Endothelial cell of umbilical vein (primary cell): ENCODE measurements at regions not wholly inside any gene's neighbourhood (a gene's known extent, or its start where the extent isn't known, plus 50 kb on each side); places are given as distances from the start of the nearest gene placed in this dataset.

Source experiments
- BruUV-seq: library from RNA; stranded (reverse); fragments of 400-500 nt; replicated peaks from 2 replicates; lab custom pipeline; 2021; lab: Mats Ljungman, UMichigan
- CTCF ChIA-PET: fragments of 300-600, 350-600 bp; sonication (Branson Sonifier 250); formaldehyde crosslinking; loops from one replicate; lab custom pipeline; 2021; ENCODE audit warnings: antibody characterized with exemption, inconsistent platforms; lab: Charles Lee
- POLR2A ChIA-PET: fragments of 300-600, 350-600 bp; sonication (Branson Sonifier 250); formaldehyde crosslinking; loops from one replicate; lab custom pipeline; 2021; ENCODE audit warnings: antibody characterized with exemption, inconsistent platforms; lab: Charles Lee
- DNase-seq: peaks from one replicate; pipeline ENCODE4 v3.0.0-alpha.2; 2011; ENCODE audit warnings: low read depth, low spot score
- FAIRE-seq: peaks from 2 replicates; lab custom pipeline; 2011; peaks lifted over from hg19 to GRCh38; lab: Jason Lieb, UNC
- H2AFZ ChIP-seq: 2 replicates; pipeline ENCODE4 v1.6.0; 2012; ENCODE audit warnings: low read depth, low read length, control low read depth, inconsistent platforms
- H3K27ac ChIP-seq: 2 replicates; pipeline ENCODE4 v1.5.1; 2011; ENCODE audit warnings: low read depth, mild to moderate bottlenecking, control low read depth, low read length, moderate library complexity; ENCODE audit not compliant: insufficient read depth
- H3K27me3 ChIP-seq, 2 experiments: 2 replicates each; pipeline versions ENCODE4 v1.6.0 to v1.6.1; 2011; ENCODE audit warnings: low read length in 2 of 2, mixed read lengths in 1 of 2; ENCODE audit not compliant: control insufficient read depth in 2 of 2, insufficient read depth in 2 of 2
- H3K36me3 ChIP-seq, 2 experiments: 2 replicates in 1 of 2; 3 replicates in 1 of 2; pipeline ENCODE4 v1.5.1; 2011; ENCODE audit warnings: low read length in 2 of 2, mild to moderate bottlenecking in 1 of 2, moderate library complexity in 1 of 2; ENCODE audit not compliant: control insufficient read depth in 2 of 2, insufficient read depth in 2 of 2; ENCODE audit errors: extremely low read depth in 1 of 2
- H3K4me1 ChIP-seq: 3 replicates; pipeline ENCODE4 v1.5.1; 2011; ENCODE audit warnings: mild to moderate bottlenecking, low read length; ENCODE audit not compliant: control insufficient read depth, insufficient read depth; ENCODE audit errors: extremely low read depth
- H3K4me2 ChIP-seq: 2 replicates; pipeline ENCODE4 v1.6.1; 2011; ENCODE audit warnings: low read length, control low read depth, mixed read lengths; ENCODE audit not compliant: insufficient read depth
- H3K4me3 ChIP-seq, 3 experiments: fragments of 200-600 bp in 1 of 3; sonication (generic), shearing (Covaris generic) in 1 of 3; replicated peaks in 1 of 3; 2 replicates each; pipeline ENCODE4 v1.5.1; 2011 to 2016; ENCODE audit warnings: control low read depth in 3 of 3, low read length in 3 of 3, mild to moderate bottlenecking in 2 of 3, inconsistent platforms in 1 of 3, low read depth in 1 of 3, moderate library complexity in 1 of 3; ENCODE audit not compliant: insufficient read depth in 1 of 3
- H3K79me2 ChIP-seq: 2 replicates; pipeline ENCODE4 v1.6.0; 2012; ENCODE audit warnings: low read length, inconsistent platforms; ENCODE audit not compliant: control insufficient read depth, insufficient read depth
- H3K9ac ChIP-seq: replicated peaks from 2 replicates; pipeline ENCODE3; 2011; ENCODE audit warnings: low read length, control low read depth; ENCODE audit not compliant: insufficient read depth; ENCODE audit errors: extremely low read depth
- H3K9me1 ChIP-seq: replicated peaks from 3 replicates; pipeline ENCODE4 v1.6.0; 2011; ENCODE audit warnings: mild to moderate bottlenecking, low read length; ENCODE audit not compliant: control insufficient read depth, insufficient read depth; ENCODE audit errors: extremely low read depth
- H3K9me3 ChIP-seq: replicated peaks from 2 replicates; pipeline ENCODE4 v1.5.1; 2012; ENCODE audit warnings: low read length, inconsistent platforms; ENCODE audit not compliant: control insufficient read depth, insufficient read depth
- H4K20me1 ChIP-seq: replicated peaks from 2 replicates; pipeline ENCODE3; 2011; ENCODE audit warnings: mild to moderate bottlenecking, low read length; ENCODE audit not compliant: control insufficient read depth, insufficient read depth; ENCODE audit errors: extremely low read depth
- CTCF ChIP-seq, 2 donors: IDR thresholded peaks; 1 replicate in 1 of 2; 2 replicates in 1 of 2; pipeline ENCODE4 v1.5.1; 2011; ENCODE audit warnings: low read length in 2 of 2, mild to moderate bottlenecking in 2 of 2, moderate library complexity in 2 of 2, control low read depth in 1 of 2, inconsistent platforms in 1 of 2, low read depth in 1 of 2; ENCODE audit not compliant: insufficient read depth in 1 of 2; ENCODE audit errors: extremely low read depth in 1 of 2
- EZH2 ChIP-seq: IDR thresholded peaks from 2 replicates; pipeline ENCODE4 v1.6.1; 2012; ENCODE audit warnings: borderline replicate concordance, low read depth, mild to moderate bottlenecking, moderate library complexity, low read length, inconsistent platforms; ENCODE audit not compliant: severe bottlenecking
- FOS ChIP-seq: IDR thresholded peaks from 2 replicates; pipeline ENCODE4 v1.6.1; 2011; ENCODE audit warnings: mild to moderate bottlenecking, low read length, moderate library complexity, borderline replicate concordance; ENCODE audit not compliant: insufficient read depth
- GATA2 ChIP-seq: IDR thresholded peaks from 2 replicates; pipeline ENCODE4 v1.7.0; 2011; ENCODE audit warnings: low read depth, mild to moderate bottlenecking, moderate library complexity, mixed read lengths, low read length; ENCODE audit not compliant: insufficient read length, insufficient read depth
- JUN ChIP-seq: IDR thresholded peaks from 2 replicates; pipeline ENCODE4 v1.6.1; 2011; ENCODE audit warnings: borderline replicate concordance, low read depth; ENCODE audit not compliant: insufficient read length, insufficient read depth
- MAX ChIP-seq: IDR thresholded peaks from 2 replicates; pipeline ENCODE4 v1.6.1; 2011; ENCODE audit not compliant: insufficient read depth, insufficient read length
- MYC ChIP-seq: IDR thresholded peaks from one replicate; pipeline ENCODE4 v1.6.1; 2011; ENCODE audit warnings: mild to moderate bottlenecking, low read depth, low read length
- POLR2A ChIP-seq: IDR thresholded peaks from 2 replicates; pipeline ENCODE4 v1.6.1; 2012; ENCODE audit warnings: low read depth, mild to moderate bottlenecking, control low read depth, low read length
- POLR2AphosphoS5 ChIP-seq: IDR thresholded peaks from 2 replicates; pipeline ENCODE4 v1.6.1; 2012; ENCODE audit warnings: low read depth, mild to moderate bottlenecking, control low read depth, low read length, moderate library complexity; ENCODE audit not compliant: insufficient read depth
- dilution Hi-C: fragments of 300-500 bp; cut with MboI; formaldehyde crosslinking; loops from one replicate; pipeline ENCODE4 v1.15.0; 2019; ENCODE audit warnings: low sequenced_read_pairs; ENCODE audit not compliant: extremely low pct_ligation_motif_present
- intact Hi-C: fragments of 100-400 bp; cut with micrococcal nuclease; formaldehyde crosslinking; loops from one replicate; pipeline ENCODE4 v1.10.0; 2022

- Histone ChIP-seq H3K36me3 (no peaks in the 10 kb centered on the region), H3K27ac (no peak overlapping the region), H3K27me3 (no peaks in the 10 kb centered on the region), H3K9ac (no peak overlapping the region), H3K4me3 (no peak overlapping the region), H2AFZ (no peak overlapping the region), H3K4me2 (no peak overlapping the region), H4K20me1 (no peaks in the 10 kb centered on the region), H3K9me1 (no peaks in the 10 kb centered on the region), H3K79me2 (no peaks in the 10 kb centered on the region), H3K4me1 (no peaks in the 10 kb centered on the region), H3K9me3 (no peaks in the 10 kb centered on the region)
- FAIRE-seq: no peak
- intact Hi-C loops: no loop called here
- dilution Hi-C loops: no loop called here
- POLR2A ChIA-PET: no interaction called here
- DNase-seq: no peak
- CTCF ChIA-PET: no interaction called here
- no peak for TF ChIP-seq FOS
- BruUV-seq: no TSS peak
These were observed 327.3 kb downstream of the THBS2 start for GRCh38 chr6:168926306-168926705.

GRCh38 chr6:168925671-168926070 is 328.0 kb downstream of the THBS2 start:
- no peaks in the 10 kb centered on the region for H3K79me2 ChIP-seq
- H4K20me1 ChIP-seq: no peaks in the 10 kb centered on the region
- no peaks in the 10 kb centered on the region for H3K36me3 ChIP-seq
- H2AFZ ChIP-seq: no peak overlapping the region
- no TSS peak for BruUV-seq
- POLR2A ChIA-PET: interaction anchor here (0.7 kb wide), 1 partner anchor 165 kb away, joined by 3 read pairs; no protein-coding TSS in a partner anchor
- intact Hi-C loops: no loop called here
- no peaks in the 10 kb centered on the region for H3K4me1 ChIP-seq
- DNase-seq (no peak), FAIRE-seq (no peak)
- H3K27me3 ChIP-seq: no peaks in the 10 kb centered on the region
- no peak overlapping the region for H3K4me2 ChIP-seq
- CTCF ChIA-PET: no interaction called here
- H3K27ac ChIP-seq: no peak overlapping the region
- H3K9me1 ChIP-seq: no peaks in the 10 kb centered on the region
- no peaks in the 10 kb centered on the region for H3K9me3 ChIP-seq
- no peak for TF ChIP-seq FOS
- no peak for TF ChIP-seq MAX
- no peak for TF ChIP-seq GATA2
- no peak for TF ChIP-seq EZH2
- TF ChIP-seq JUN: no peak
- no peak for TF ChIP-seq POLR2AphosphoS5
- no peak for TF ChIP-seq MYC
- no peak for TF ChIP-seq POLR2A
- no peak for TF ChIP-seq CTCF (IDR thresholded peaks at IDR 0.05; ENCODE audit: extremely low read depth in 1 of 2, insufficient read depth in 1 of 2, low read depth in 1 of 2, low read length in 2 of 2)
- no peak overlapping the region for H3K9ac ChIP-seq
- no peak overlapping the region for H3K4me3 ChIP-seq
- dilution Hi-C loops: no loop called here
